Astrocyte (in vitro differentiated cells and primary cell): ENCODE measurements at regions not wholly inside any gene's neighbourhood (a gene's known extent, or its start where the extent isn't known, plus 50 kb on each side); places are given as distances from the start of the nearest gene placed in this dataset.

Experiments
- CTCF ChIP-seq: IDR thresholded peaks from 2 replicates; pipeline ENCODE4 v1.5.1; 2011; ENCODE audit warnings: low read depth, mild to moderate bottlenecking, inconsistent platforms, low read length, moderate library complexity; ENCODE audit not compliant: insufficient read depth
- EZH2 ChIP-seq: IDR thresholded peaks from 2 replicates; pipeline ENCODE4 v1.6.1; 2012; ENCODE audit warnings: mild to moderate bottlenecking, low read length, inconsistent platforms; ENCODE audit not compliant: insufficient read depth

- TF ChIP-seq CTCF (no peak), EZH2 (no peak)
Observed at GRCh38 chr14:22381766-22382165, 207.3 kb downstream of the DAD1 start.
